Erythroblast (primary cell): ENCODE measurements at regions not wholly inside any gene's neighbourhood (a gene's known extent, or its start where the extent isn't known, plus 50 kb on each side); places are given as distances from the start of the nearest gene placed in this dataset.

ENCODE experiments used
- GATA1 ChIP-seq: IDR thresholded peaks from 2 replicates; pipeline ENCODE4 v1.6.1; 2011; ENCODE audit warnings: low read depth, mild to moderate bottlenecking, control low read depth, low read length, moderate library complexity
- POLR2A ChIP-seq: IDR thresholded peaks from 2 replicates; pipeline ENCODE4 v1.6.1; 2011; ENCODE audit warnings: mild to moderate bottlenecking, low read length

DNA sequence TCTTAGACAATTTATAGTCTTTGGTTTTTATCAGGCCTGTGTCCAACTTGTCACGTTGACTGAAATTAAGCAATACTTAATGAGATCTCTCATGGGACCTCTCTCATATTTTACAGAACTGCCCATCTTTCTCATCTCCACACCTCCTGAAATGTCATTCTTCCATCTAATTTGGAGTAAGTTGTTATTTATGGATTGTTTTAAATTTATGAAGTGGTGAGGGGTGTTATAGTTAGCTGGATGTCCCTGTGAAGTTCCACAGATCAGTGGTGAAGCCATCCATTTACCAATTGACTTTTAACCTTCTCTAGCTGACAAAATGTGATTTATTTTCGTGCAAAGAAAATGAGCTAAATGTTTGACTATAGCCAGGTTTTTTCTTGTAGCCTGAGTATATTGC is 824.9 kb downstream of the KCNJ2 start:
- TF ChIP-seq POLR2A (no peak), GATA1 (no peak)
